ENCODE measurements at regions not wholly inside any gene's neighbourhood (a gene's known extent, or its start where the extent isn't known, plus 50 kb on each side); places are given as distances from the start of the nearest gene placed in this dataset.
"Not testable (repeated sequence)": the region's sequence is repeated elsewhere in the genome, so short reads cannot be mapped to it uniquely, and the experiment has no call there.

GRCh38 chr14:19161251-19162033 lies 194.2 kb downstream of the POTEM start:
- H3K9me3 Mint-ChIP-seq; ATAC-seq; DNase-seq (ENCODE audit: low spot score in 2 of 2); H3K27ac Mint-ChIP-seq; H3K36me3 Mint-ChIP-seq: not testable (repeated sequence)

GRCh38 chr14:19162034-19162706 lies 194.9 kb downstream of the POTEM start:
- H3K27ac Mint-ChIP-seq; H3K9me3 Mint-ChIP-seq; DNase-seq (ENCODE audit: low spot score in 2 of 2); ATAC-seq; H3K36me3 Mint-ChIP-seq: not testable (repeated sequence)

GRCh38 chr14:19162920-19163319 lies 195.7 kb downstream of the POTEM start:
- not testable (repeated sequence) for H3K27ac Mint-ChIP-seq; H3K9me3 Mint-ChIP-seq; DNase-seq (ENCODE audit: low spot score in 2 of 2); ATAC-seq; H3K36me3 Mint-ChIP-seq

- H3K36me3 Mint-ChIP-seq; H3K9me3 Mint-ChIP-seq; H3K27ac Mint-ChIP-seq; DNase-seq (ENCODE audit: low spot score in 2 of 2); ATAC-seq: not testable (repeated sequence)
Observed at GRCh38 chr14:19163891-19164290, 196.7 kb downstream of the POTEM start.

GRCh38 chr14:19164426-19164825 lies 197.2 kb downstream of the POTEM start:
- not testable (repeated sequence) for ATAC-seq, H3K9me3 Mint-ChIP-seq, H3K27ac Mint-ChIP-seq

GRCh38 chr14:19166056-19166455 lies 198.8 kb downstream of the POTEM start:
- not testable (repeated sequence) for DNase-seq (ENCODE audit: low spot score in 2 of 2); H3K9me3 Mint-ChIP-seq; ATAC-seq; H3K36me3 Mint-ChIP-seq; H3K27ac Mint-ChIP-seq

More at GRCh38 chr14:19164426-19164825, 197.2 kb downstream of the POTEM start:
- H3K36me3 Mint-ChIP-seq; DNase-seq (ENCODE audit: low spot score in 2 of 2): not testable (repeated sequence)

GRCh38 chr14:19167454-19168190 lies 200.4 kb downstream of the POTEM start:
- H3K27ac Mint-ChIP-seq; H3K36me3 Mint-ChIP-seq; DNase-seq (ENCODE audit: low spot score in 2 of 2); ATAC-seq; H3K9me3 Mint-ChIP-seq: not testable (repeated sequence)

GRCh38 chr14:19168261-19168660 lies 201.0 kb downstream of the POTEM start:
- not testable (repeated sequence) for ATAC-seq; H3K9me3 Mint-ChIP-seq; H3K36me3 Mint-ChIP-seq; DNase-seq (ENCODE audit: low spot score in 2 of 2); H3K27ac Mint-ChIP-seq

GRCh38 chr14:19169561-19170362 lies 202.5 kb downstream of the POTEM start:
- ATAC-seq; DNase-seq (ENCODE audit: low spot score in 2 of 2); H3K36me3 Mint-ChIP-seq; H3K9me3 Mint-ChIP-seq; H3K27ac Mint-ChIP-seq: not testable (repeated sequence)

GRCh38 chr14:19172745-19173144 lies 205.5 kb downstream of the POTEM start:
- not testable (repeated sequence) for H3K36me3 Mint-ChIP-seq; ATAC-seq; H3K27ac Mint-ChIP-seq; H3K9me3 Mint-ChIP-seq; DNase-seq (ENCODE audit: low spot score in 2 of 2)

- H3K9me3 Mint-ChIP-seq; ATAC-seq; H3K36me3 Mint-ChIP-seq; H3K27ac Mint-ChIP-seq; DNase-seq (ENCODE audit: low spot score in 2 of 2): not testable (repeated sequence)
Observed at GRCh38 chr14:19173188-19173587, 206.0 kb downstream of the POTEM start.

GRCh38 chr14:19177435-19177834 lies 210.2 kb downstream of the POTEM start:
- DNase-seq (ENCODE audit: low spot score in 2 of 2); H3K9me3 Mint-ChIP-seq; H3K27ac Mint-ChIP-seq; H3K36me3 Mint-ChIP-seq; ATAC-seq: not testable (repeated sequence)

GRCh38 chr14:19180297-19180696 lies 213.1 kb downstream of the POTEM start:
- DNase-seq (ENCODE audit: low spot score in 2 of 2); ATAC-seq; H3K9me3 Mint-ChIP-seq; H3K36me3 Mint-ChIP-seq; H3K27ac Mint-ChIP-seq: not testable (repeated sequence)

- H3K9me3 Mint-ChIP-seq; DNase-seq (ENCODE audit: low spot score in 2 of 2); H3K27ac Mint-ChIP-seq; ATAC-seq; H3K36me3 Mint-ChIP-seq: not testable (repeated sequence)
Observed at GRCh38 chr14:19180881-19181280, 213.6 kb downstream of the POTEM start.

- ATAC-seq, H3K9me3 Mint-ChIP-seq: not testable (repeated sequence)
Observed at GRCh38 chr14:19195146-19195545, 227.9 kb downstream of the POTEM start.

GRCh38 chr14:19197488-19198234 lies 230.4 kb downstream of the POTEM start:
- not testable (repeated sequence) for H3K9me3 Mint-ChIP-seq; H3K27ac Mint-ChIP-seq; ATAC-seq; H3K36me3 Mint-ChIP-seq; DNase-seq (ENCODE audit: low spot score in 2 of 2)

More at GRCh38 chr14:19195146-19195545, 227.9 kb downstream of the POTEM start:
- DNase-seq (ENCODE audit: low spot score in 2 of 2); H3K36me3 Mint-ChIP-seq; H3K27ac Mint-ChIP-seq: not testable (repeated sequence)
